Epithelial cell of prostate (primary cell): ENCODE measurements at regions not wholly inside any gene's neighbourhood (a gene's known extent, or its start where the extent isn't known, plus 50 kb on each side); places are given as distances from the start of the nearest gene placed in this dataset.

Source experiments
- DNase-seq: peaks from one replicate; pipeline ENCODE4 v3.0.0-alpha.2; 2011; ENCODE audit warnings: low read depth, low spot score
- H3K27ac ChIP-seq: fragments of 450-650 bp; 2 replicates; pipeline ENCODE4 v1.5.1; 2017; ENCODE audit warnings: mild to moderate bottlenecking

GRCh38 chr12:39240587-39240986 lies 202.3 kb downstream of the KIF21A start:
- DNase-seq: no peak
- H3K27ac ChIP-seq: peak overlapping the region; percentile 81

GRCh38 chr12:39239490-39240486 lies 203.1 kb downstream of the KIF21A start:
- peak overlapping the region; percentile 81 for H3K27ac ChIP-seq
- no peak for DNase-seq

- peak; percentile 65 for DNase-seq
- peak overlapping the region; percentile 86 for H3K27ac ChIP-seq
Observed at GRCh38 chr12:39237004-39237403, 205.9 kb downstream of the KIF21A start.

- peak; percentile 61 for DNase-seq
- peak overlapping the region; percentile 86 for H3K27ac ChIP-seq
Observed at GRCh38 chr12:39235990-39236767, 206.7 kb downstream of the KIF21A start.

- peak; percentile 76 for DNase-seq
- H3K27ac ChIP-seq: no peak overlapping the region
Observed at GRCh38 chr12:39230086-39230485, 212.8 kb downstream of the KIF21A start.

- DNase-seq: no peak
- no peak overlapping the region for H3K27ac ChIP-seq
Observed at GRCh38 chr12:39227218-39227617, 215.7 kb downstream of the KIF21A start.

- H3K27ac ChIP-seq: no peak overlapping the region
- DNase-seq: no peak
Observed at GRCh38 chr12:39224971-39225370, 217.9 kb downstream of the KIF21A start.

GRCh38 chr12:39205969-39206368 lies 237.0 kb downstream of the KIF21A start:
- no peak overlapping the region for H3K27ac ChIP-seq
- no peak for DNase-seq

GRCh38 chr12:39199351-39199750 lies 243.6 kb downstream of the KIF21A start:
- no peak overlapping the region for H3K27ac ChIP-seq
- no peak for DNase-seq

- no peak for DNase-seq
- no peak overlapping the region for H3K27ac ChIP-seq
Observed at GRCh38 chr12:39188689-39189088, 254.2 kb downstream of the KIF21A start.

- no peak for DNase-seq
- H3K27ac ChIP-seq: no peak overlapping the region
Observed at GRCh38 chr12:39186744-39187143, 256.2 kb downstream of the KIF21A start.

GRCh38 chr12:39178837-39179236 lies 264.1 kb downstream of the KIF21A start:
- no peak overlapping the region for H3K27ac ChIP-seq
- no peak for DNase-seq

- no peak overlapping the region for H3K27ac ChIP-seq
- DNase-seq: no peak
Observed at GRCh38 chr12:39176356-39176755, 266.6 kb downstream of the KIF21A start.

- no peak for DNase-seq
Observed at GRCh38 chr12:39173726-39174125, 268.3 kb upstream of the CPNE8 start.

GRCh38 chr12:39165338-39165737 lies 259.9 kb upstream of the CPNE8 start:
- no peak overlapping the region for H3K27ac ChIP-seq
- no peak for DNase-seq

More at GRCh38 chr12:39173726-39174125, 268.3 kb upstream of the CPNE8 start:
- H3K27ac ChIP-seq: no peak overlapping the region

- H3K27ac ChIP-seq: no peak overlapping the region
- no peak for DNase-seq
Observed at GRCh38 chr12:39161465-39162085, 256.2 kb upstream of the CPNE8 start.

- DNase-seq: no peak
Observed at GRCh38 chr12:39157696-39158342, 252.4 kb upstream of the CPNE8 start.

GRCh38 chr12:39145175-39145999 lies 240.0 kb upstream of the CPNE8 start:
- no peak for DNase-seq
- H3K27ac ChIP-seq: no peak overlapping the region

More at GRCh38 chr12:39157696-39158342, 252.4 kb upstream of the CPNE8 start:
- no peak overlapping the region for H3K27ac ChIP-seq

GRCh38 chr12:39144613-39145061 lies 239.2 kb upstream of the CPNE8 start:
- no peak overlapping the region for H3K27ac ChIP-seq
- no peak for DNase-seq
